Colonic mucosa (tissue), 4 donors: ENCODE measurements at regions not wholly inside any gene's neighbourhood (a gene's known extent, or its start where the extent isn't known, plus 50 kb on each side); places are given as distances from the start of the nearest gene placed in this dataset.

Experiments
- DNase-seq: peaks from one replicate; pipeline ENCODE4 v3.0.0-alpha.2; 2020
- H3K27ac ChIP-seq: fragments of 200-600 bp; one replicate; pipeline ENCODE4 v1.8.0; 2021
- H3K27me3 ChIP-seq: fragments of 200-600 bp; one replicate; pipeline ENCODE4 v1.8.0; 2021
- H3K36me3 ChIP-seq: fragments of 200-600 bp; one replicate; pipeline ENCODE4 v1.8.0; 2021
- H3K4me1 ChIP-seq: fragments of 200-600 bp; one replicate; pipeline ENCODE4 v1.8.0; 2021; ENCODE audit warnings: mild to moderate bottlenecking
- H3K4me3 ChIP-seq: fragments of 200-600 bp; one replicate; pipeline ENCODE4 v1.8.0; 2021
- H3K9ac ChIP-seq, 2 donors: one replicate each; pipeline ENCODE4 v1.7.0; 2013; ENCODE audit warnings: control low read depth in 2 of 2, low read depth in 2 of 2, low read length in 2 of 2
- H3K9me3 ChIP-seq: fragments of 200-600 bp; one replicate; pipeline ENCODE4 v1.8.0; 2021
- CTCF ChIP-seq: fragments of 200-600 bp; IDR thresholded peaks from one replicate; pipeline ENCODE4 v1.8.0; 2022; ENCODE audit warnings: antibody characterized with exemption, mild to moderate bottlenecking
- intact Hi-C: fragments of 100-400 bp; cut with DNase I; formaldehyde crosslinking; loops from one replicate; pipeline ENCODE4 v1.14.1; 2022
- donor health status: healthy.
- donor health status: DM: no; HTN: no; CAD: no.
- donor health status: DM: no; HTN: no; CAD: no.

DNA sequence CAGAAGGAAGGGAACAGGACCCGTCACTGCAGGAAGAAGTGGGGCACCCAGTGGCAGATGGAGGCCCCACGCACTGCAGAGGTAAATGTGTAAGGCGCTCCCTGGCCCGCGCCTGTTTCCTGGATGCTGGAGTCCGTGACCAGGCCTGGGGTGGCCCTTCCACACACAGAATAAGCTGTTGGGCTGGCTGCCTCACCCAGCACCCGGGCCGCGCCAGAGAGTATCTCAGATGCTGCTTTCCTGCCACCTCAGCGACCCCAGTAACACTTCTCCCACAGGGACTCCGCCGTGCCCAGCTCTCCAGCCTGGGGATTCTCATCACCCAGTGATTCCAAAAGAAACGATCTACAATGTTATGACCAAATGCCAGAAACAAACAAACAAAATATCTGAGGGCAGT lies 1993.1 kb downstream of the TP53TG3F start:
- Histone ChIP-seq H3K4me1 (no peaks in the 10 kb centered on the region), H3K4me3 (no peak overlapping the region), H3K36me3 (no peaks in the 10 kb centered on the region), H3K27ac (no peak overlapping the region), H3K9me3 (no peaks in the 10 kb centered on the region), H3K9ac (no peak overlapping the region), H3K27me3 (no peaks in the 10 kb centered on the region)
- no peak for DNase-seq
- intact Hi-C loops, result no loop called here
- TF ChIP-seq CTCF, result no peak

DNA sequence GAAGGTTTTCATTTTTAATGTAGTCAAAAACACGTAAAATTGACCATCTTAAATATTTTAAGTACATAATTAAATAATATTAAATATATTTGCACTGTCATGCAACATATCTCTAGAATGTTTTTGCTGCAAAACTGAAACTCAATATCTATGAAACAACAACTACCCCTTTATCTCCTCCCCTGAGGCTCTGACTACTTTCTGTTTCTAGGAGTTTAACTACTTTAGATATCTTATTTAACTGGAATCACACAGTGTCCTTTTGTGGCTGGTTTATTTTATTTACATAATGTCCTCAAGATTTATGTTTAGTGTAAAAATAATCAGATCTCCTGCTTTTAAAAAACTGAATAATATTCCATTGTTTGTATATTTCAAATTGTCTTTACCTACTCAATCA lies 2003.9 kb downstream of the TP53TG3F start:
- Histone ChIP-seq H3K4me1 (no peaks in the 10 kb centered on the region), H3K27me3 (no peaks in the 10 kb centered on the region), H3K4me3 (no peak overlapping the region), H3K9me3 (no peaks in the 10 kb centered on the region), H3K36me3 (no peaks in the 10 kb centered on the region), H3K9ac (no peak overlapping the region), H3K27ac (no peak overlapping the region)
- no peak for TF ChIP-seq CTCF
- no peak for DNase-seq
- intact Hi-C loops, result no loop called here

DNA sequence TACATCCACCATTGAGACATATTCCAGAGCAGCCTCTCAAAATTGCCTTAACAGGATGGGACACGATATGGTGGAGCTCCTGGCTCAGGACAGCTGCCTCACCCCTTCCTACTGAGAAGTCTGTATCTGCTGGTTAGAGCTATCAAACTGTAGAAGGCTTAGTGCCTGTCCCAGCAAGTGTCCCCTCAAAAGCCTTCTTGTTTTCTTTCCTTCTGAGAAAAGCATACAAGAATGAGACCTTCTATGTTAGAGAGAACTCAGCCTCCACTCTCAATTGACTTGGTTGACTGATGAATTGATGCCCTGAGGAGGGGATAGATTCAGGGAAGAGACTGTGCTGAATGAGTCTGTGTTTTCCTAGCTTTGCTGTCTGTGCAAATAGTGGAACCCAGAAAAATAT lies 2020.9 kb downstream of the TP53TG3F start:
- no peak for DNase-seq
- no peaks in the 10 kb centered on the region for H3K36me3 ChIP-seq
- intact Hi-C loops, result no loop called here

GRCh38 chr16:35480988-35481387 lies 2021.6 kb downstream of the TP53TG3F start:
- H3K27ac ChIP-seq, result no peak overlapping the region
- DNase-seq, result no peak
- intact Hi-C loops, result no loop called here

More for the DNA sequence above, 2020.9 kb downstream of the TP53TG3F start:
- Histone ChIP-seq H3K4me1 (no peaks in the 10 kb centered on the region), H3K4me3 (no peak overlapping the region), H3K27ac (no peak overlapping the region), H3K27me3 (no peaks in the 10 kb centered on the region), H3K9ac (no peak overlapping the region), H3K9me3 (no peaks in the 10 kb centered on the region)
- TF ChIP-seq CTCF, result no peak

GRCh38 chr16:35485915-35486314 lies 2026.5 kb downstream of the TP53TG3F start:
- Histone ChIP-seq H3K36me3 (no peaks in the 10 kb centered on the region), H3K9me3 (no peaks in the 10 kb centered on the region), H3K27ac (no peak overlapping the region), H3K4me3 (no peak overlapping the region), H3K27me3 (no peaks in the 10 kb centered on the region), H3K9ac (no peak overlapping the region), H3K4me1 (no peaks in the 10 kb centered on the region)
- TF ChIP-seq CTCF, result no peak
- no peak for DNase-seq
- intact Hi-C loops, result no loop called here

More at GRCh38 chr16:35480988-35481387, 2021.6 kb downstream of the TP53TG3F start:
- no peaks in the 10 kb centered on the region for H3K27me3 ChIP-seq
- no peaks in the 10 kb centered on the region for H3K4me1 ChIP-seq
- H3K36me3 ChIP-seq, result no peaks in the 10 kb centered on the region
- no peaks in the 10 kb centered on the region for H3K9me3 ChIP-seq
- TF ChIP-seq CTCF, result no peak
- H3K4me3 ChIP-seq, result no peak overlapping the region
- no peak overlapping the region for H3K9ac ChIP-seq

DNA sequence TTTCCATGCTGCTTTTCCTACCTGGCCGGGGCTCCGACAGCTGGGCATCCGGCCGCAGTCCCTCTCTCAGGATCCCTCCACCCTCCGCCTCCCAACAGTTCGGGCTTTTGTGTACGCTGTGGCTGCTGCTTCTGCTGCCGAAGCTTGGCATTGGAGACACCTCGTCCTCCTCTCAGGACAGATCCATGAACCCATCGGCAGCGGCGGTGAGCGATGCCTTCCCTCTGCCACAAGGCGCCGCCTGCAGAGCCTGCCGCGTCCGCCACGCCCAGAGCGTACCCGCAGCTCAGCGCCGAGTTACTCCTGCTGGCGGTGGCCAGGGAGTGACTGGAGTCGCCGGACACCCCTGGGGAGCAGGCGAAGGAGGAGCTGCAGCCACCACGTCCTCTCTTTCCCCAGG lies 2032.8 kb downstream of the TP53TG3F start:
- no peaks in the 10 kb centered on the region for H3K4me1 ChIP-seq
- no peak overlapping the region for H3K9ac ChIP-seq
- H3K4me3 ChIP-seq, result no peak overlapping the region
- no peak for DNase-seq
- TF ChIP-seq CTCF, result no peak
- no peaks in the 10 kb centered on the region for H3K36me3 ChIP-seq
- no peaks in the 10 kb centered on the region for H3K27me3 ChIP-seq
- intact Hi-C loops, result no loop called here
- no peaks in the 10 kb centered on the region for H3K9me3 ChIP-seq
- no peak overlapping the region for H3K27ac ChIP-seq
